Stimulated activated CD4-positive, alpha-beta T cell treated with anti-CD3 and anti-CD28 coated beads, TNF-alpha, amount 100 ng/mL, for 24 hours (primary cell): ENCODE measurements at regions not wholly inside any gene's neighbourhood (a gene's known extent, or its start where the extent isn't known, plus 50 kb on each side); places are given as distances from the start of the nearest gene placed in this dataset.

Experiments
- DNase-seq, 3 experiments: peaks; one replicate each; pipeline ENCODE4 v3.0.0-alpha.2; 2020; ENCODE audit warnings: low read depth in 3 of 3

- no peak for DNase-seq
These were observed 183.5 kb upstream of the AFDN start for GRCh38 chr6:167643223-167643622.

DNA sequence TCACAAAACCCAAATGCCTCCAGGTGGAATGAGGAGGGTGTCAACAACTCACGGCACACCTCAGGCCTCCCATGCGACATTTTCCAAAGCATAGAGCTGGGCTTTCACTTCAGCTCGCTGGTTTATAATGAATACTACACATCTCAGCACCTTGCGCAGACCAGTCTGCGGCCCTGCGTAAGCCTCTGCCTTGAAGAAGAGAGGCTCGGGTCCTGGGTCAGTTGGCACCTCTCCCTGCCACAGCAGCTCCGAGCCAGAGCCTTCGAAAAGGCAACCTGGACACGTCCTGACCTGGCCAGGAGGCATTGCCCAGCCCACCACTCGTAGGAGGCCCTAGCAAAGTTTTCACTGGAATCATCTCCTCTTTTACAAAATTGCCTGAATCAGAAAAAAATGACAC is 183.0 kb upstream of the AFDN start:
- DNase-seq: no peak

DNA sequence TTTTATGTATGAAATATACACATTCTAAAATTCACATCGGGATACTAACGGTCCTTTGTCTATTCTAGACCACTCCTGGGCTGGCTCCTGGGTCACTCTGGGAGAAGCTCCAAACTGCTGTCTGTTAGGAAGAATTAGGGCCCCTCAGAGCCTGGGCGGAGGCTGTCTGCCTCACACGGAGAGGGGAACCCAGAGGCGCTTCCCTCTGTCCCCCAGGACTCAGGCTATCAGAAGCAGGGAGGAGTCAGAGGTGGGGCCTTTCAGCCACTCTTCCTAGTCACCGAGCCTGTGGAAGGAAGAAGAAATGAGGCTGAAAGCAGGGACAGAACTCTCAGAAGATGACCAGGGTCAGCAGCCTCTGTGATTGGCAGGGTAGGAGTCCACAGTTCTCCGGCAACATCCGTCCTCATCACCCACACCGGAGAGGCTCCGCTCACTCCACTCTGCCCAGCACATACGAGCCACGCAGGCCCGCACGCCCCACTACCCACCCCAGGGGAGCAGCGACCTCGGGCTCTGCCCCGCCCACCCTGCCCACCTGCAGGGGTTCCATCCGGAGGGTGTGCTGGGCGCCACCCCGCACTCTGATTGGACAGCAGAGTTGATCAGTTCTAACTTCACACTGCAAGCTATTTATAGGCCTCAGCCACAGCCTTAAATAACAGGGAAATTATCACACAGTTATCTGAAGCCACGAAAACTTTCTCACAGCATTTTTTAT is 182.1 kb upstream of the AFDN start:
- DNase-seq: no peak

DNA sequence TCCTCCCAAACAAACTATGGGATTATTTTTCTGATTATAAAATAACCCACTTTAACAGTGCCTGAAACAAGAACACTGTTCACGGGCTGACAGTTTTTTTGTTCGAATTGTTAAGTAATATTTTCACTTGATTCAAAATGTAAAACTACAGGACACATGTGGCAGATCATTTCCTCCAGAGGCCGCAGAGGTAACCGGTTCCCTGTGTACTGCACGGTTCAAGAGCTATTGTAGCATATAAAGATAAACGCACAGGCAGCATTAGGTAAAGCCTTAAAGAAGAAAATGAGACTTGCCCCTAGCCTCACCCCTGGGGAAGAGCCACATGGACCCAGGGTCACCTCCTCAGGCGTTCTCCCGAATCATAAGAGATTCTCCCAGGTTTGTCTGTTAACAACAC is 181.3 kb upstream of the AFDN start:
- no peak for DNase-seq

DNA sequence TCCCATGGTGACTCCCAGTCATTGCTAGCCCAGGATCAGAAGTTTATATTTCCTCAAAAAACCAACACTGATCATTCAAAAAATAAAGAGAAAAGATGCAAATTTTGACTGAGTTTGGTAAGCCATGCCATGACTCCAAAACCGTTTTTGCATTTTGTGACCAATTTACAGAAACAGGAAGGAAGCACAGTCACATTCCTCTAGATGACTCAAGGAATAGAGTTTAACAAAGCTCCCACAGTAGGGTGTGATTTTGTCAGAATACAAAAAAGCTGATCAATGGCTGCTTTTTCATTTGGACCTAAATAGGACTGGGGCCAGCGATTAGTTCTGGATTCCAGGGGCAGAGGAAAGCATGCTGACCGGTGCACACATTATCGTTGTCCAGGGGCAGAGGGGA is 179.4 kb upstream of the AFDN start:
- no peak for DNase-seq

GRCh38 chr6:167647737-167648470 is 178.8 kb upstream of the AFDN start:
- DNase-seq: no peak

DNA sequence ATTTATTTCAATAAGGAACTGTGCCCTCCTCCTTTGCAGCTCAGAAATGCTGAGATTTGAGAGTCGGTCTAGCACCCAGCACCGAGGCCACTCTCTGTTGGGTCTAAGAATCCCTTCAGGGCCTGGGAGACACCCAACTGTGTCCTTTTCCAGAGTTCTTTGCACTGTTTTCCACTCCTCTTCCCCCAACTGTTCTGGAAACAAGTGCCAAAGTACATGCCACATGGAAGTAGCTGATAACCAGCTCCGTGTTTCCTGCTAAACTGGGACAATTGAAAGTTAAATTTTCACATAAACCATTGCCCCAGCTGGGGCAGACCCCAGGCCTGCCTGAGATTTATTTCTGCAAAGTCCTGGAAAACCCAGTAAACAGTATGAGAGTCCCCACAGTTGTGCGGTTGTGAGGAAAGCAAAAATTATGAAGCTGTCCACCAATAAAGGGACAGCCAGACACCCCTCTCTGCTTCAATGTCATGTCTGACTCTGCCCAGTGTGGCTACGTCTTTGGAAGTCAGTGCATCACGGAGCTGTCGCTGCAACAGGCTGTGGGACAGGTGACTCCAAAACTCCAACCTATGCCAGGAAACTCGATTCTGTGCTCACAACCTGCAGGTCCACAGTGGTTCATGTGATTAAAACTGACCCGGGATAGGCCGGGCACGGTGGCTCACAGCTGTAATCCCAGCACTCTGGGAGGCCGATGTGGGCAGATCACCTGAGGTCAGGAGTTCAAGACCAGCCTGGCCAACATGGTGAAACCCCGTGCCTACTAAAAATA is 178.0 kb upstream of the AFDN start:
- DNase-seq: no peak

DNA sequence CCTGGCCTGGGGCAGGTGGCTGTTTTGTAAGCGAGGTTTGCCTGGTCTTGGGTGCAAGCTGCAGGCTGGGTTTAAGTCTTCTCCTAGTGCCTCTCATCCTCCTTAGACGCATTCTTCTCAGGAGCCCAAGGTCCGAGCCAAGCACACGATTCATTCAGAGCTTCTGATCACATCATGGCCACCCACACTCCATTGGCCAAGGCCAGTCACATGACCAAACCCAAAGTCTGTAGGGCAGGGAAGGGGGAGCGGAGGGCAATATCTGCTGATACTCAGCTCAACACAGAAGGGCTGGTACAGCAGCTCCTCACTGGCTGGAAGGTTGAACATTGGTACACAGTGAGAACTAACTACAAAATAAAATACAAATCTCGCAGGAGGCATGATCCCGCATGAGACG is 177.2 kb upstream of the AFDN start:
- no peak for DNase-seq

DNA sequence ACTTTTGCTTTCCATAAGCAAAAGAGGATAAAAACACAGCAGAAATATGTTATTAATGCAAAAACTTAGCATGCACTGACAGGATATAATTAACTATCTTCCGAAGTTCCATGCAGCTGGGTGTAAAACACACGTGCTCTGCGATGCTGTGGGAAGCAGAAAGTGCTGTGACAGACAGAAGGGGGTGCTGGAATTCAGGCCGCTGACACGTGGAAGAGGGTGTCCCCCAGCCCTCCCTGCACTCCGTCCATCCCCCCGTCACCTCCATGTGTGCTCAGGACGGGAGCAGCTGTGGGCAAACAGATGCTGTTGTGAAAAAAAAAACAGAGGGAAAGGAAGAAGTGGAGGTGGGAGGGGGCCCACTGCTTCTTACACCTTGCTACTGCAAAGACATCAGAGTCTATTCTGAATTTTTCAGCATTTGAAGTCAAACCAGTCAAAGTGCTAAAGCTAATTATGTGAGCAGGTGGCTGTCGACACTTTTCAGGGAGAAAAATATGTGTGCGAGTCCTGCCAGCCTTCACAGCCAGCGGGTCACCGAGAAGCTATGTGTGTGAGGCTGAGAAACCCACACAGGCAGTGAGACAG is 175.9 kb upstream of the AFDN start:
- DNase-seq: no peak

DNA sequence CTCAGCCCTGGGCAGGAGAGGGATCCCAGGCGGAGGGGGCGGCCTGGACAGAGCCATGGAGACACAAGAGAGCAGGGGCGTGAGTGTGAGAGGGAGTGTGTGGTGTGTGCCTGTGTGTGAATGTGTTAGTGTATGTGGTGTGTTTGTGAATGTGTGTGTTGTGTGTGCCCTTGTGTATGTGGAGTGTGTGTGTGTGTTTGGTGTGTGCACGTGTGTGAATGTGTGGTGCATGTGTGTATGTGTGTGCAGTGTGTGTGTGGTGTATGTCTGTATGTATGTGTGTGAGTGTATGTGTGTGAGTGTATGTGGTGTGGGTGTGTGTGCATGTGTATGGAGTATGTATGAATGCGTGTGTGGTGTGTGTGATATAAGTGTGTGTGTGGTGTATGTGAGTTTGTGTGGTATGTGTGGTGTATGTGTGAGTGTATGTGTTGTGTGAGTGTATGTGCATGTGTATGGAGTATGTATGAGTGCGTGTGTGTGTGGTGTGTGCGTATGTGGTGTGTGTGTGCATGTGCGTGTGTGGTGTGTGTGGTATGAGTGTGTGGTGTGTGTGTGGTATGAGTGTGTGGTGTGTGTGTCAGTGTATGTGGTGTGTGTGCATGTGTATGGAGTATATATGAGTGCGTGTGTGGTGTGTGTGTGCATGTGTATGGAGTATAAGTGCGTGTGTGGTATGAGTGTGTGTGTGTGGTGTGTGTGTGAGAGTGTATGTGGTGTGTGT is 175.2 kb upstream of the AFDN start:
- no peak for DNase-seq

GRCh38 chr6:167652042-167652700 is 174.5 kb upstream of the AFDN start:
- DNase-seq: no peak

DNA sequence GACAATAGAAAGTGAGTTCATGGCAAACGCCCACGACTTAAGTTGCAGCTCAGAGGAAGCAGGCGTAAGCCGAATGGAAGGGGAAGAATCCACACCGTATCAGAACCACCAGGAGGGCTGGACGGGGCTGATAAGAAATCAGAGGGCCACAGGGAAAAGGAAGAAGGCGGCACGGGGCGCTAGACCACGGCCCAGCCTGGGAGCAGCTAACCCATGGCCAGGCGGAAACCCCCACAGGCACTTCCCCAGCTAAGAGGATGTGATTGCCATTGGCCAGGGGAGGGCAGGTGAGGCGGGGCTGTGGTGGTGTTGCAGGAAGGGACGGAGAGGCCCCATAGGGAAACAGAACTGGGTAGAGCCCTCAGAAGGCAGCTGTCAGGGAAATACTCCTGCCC is 174.0 kb upstream of the AFDN start:
- no peak for DNase-seq

DNA sequence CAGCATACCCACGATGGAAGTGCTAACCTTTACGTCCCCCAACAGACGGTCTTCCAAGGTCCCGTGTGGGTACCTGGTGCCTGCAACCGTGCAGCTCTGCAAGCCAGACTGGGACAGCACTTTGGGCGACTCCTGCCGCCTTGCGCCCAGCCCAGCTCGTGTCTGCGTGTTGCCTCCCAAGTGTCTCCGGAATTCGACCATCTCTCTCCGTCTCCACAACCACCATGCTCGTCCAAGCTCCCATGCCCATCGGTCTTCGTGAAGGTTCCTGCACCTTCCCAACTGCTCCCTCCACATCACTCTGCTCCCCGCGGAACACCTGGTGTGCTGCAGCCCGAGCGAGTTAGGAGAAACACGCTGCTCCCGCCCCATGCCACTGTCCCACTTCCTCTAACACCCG is 173.2 kb upstream of the AFDN start:
- no peak for DNase-seq

DNA sequence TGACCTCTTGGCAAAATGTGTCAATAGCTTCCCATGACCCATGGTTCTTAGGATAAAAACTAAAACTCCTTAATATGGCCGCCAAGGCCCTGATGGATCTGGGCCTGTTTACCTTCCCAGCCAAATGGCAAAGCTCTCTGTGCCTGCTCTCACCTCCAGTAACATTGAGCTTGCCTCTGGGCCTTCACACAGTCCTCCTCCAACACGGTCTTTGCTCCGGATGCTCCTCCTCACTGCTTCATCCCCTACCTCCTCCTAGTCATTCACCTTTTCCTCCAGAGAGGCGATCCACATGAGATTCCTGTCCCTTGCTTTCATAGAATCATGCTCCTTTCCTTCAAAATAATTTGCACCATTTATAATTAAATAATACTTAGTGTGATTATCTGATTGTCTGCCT is 172.3 kb upstream of the AFDN start:
- no peak for DNase-seq

DNA sequence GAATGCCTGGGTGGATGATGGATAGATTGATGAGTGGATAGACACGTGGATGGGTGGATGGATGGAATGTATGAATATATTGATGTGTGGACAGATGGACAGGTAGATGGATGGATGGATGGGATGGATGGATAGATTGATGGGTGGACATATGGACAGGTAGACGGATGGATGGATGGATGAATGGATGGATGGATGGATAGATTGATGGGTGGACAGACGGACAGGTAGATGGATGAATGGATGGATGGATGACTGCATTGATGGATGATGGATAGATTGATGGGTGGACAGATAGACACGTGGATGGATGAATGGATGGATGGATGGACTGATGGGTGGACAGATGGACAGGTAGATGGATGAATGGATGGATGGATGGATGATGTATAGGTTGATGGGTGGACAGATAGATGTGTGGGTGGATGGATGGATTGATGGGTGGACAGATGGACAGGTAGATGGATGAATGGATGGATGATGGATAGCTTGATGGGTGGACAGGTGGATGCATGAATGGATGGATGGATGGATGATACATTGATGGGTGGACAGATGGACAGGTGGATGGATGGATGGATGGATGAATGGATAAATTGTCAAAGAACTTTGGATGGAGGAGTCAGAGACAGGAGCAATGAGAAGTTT is 171.4 kb upstream of the AFDN start:
- DNase-seq: no peak

- DNase-seq: no peak
These were observed 168.6 kb upstream of the AFDN start for GRCh38 chr6:167658106-167658505.

- DNase-seq: no peak
These were observed 167.7 kb upstream of the AFDN start for GRCh38 chr6:167659046-167659445.

GRCh38 chr6:167660424-167660823 is 166.3 kb upstream of the AFDN start:
- DNase-seq: no peak

DNA sequence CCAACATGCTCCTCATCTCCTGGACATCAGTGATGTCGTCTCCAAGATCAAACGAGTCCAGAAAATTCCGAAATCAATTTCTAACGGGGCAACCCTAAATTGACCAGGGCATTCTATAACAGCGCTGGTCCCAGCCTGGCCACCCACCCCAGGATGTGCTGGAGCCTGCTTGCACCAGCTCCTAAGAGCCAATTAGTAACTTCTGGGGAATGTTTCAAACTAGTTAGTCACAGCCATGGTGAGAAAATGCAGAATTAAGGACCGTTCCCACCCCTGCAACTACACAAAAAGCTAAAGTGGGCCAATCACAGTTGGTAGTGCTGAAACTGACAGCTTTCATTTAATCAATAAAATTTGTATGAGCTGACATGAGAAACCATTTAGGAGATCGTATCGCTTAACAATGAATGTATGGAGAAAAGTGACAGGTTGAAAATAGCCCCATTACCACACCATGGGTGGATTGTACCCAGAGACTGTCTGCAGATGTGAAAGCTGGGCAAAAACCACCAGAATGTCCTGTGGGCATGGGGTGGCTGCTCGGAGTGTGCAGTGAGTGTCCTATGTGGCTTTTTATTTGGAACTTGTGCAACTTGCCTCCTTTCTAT is 165.7 kb upstream of the AFDN start:
- no peak for DNase-seq

DNA sequence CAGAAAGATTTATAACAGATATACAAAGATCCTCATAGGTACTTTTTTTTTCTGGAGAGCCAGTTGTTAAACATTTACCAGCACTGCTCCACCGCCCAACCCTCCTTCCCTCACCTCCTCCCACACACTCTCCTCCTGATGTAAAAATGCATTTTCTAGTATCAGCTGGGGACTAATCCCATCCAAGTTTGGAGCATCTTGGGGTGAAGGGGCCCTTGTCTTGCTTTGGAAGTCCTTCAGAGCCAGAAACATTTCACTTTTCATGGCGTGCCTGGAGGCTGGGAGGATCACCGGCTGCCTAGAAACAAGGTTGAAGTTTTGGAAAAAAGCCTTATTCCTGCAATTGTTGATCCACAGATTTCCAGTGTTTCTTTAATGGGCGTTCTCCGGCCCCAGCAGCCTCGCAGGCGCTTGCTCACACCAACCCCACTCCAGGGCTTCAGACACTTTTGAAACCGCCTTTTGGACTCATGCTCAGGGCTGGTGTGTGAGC is 165.1 kb upstream of the AFDN start:
- DNase-seq: no peak
